HG03095 (cell line): ENCODE measurements at regions not wholly inside any gene's neighbourhood (a gene's known extent, or its start where the extent isn't known, plus 50 kb on each side); places are given as distances from the start of the nearest gene placed in this dataset.

Source experiments
- ATAC-seq: cut with Tn5 transposase; IDR thresholded peaks from one replicate; pipeline ENCODE4 v1.9.1; 2021; ENCODE audit warnings: moderate library complexity; ENCODE audit not compliant: unreplicated experiment

GRCh38 chrX:15918003-15918402 is 63.4 kb upstream of the AP1S2 start:
- no peak for ATAC-seq

- ATAC-seq = no peak
Observed at GRCh38 chrX:15916704-15917084, 62.1 kb upstream of the AP1S2 start.

- ATAC-seq = no peak
Observed at GRCh38 chrX:15915959-15916703, 61.5 kb upstream of the AP1S2 start.

GRCh38 chrX:15914486-15914885 is 59.9 kb upstream of the AP1S2 start:
- no peak for ATAC-seq

GRCh38 chrX:15913146-15913545 is 58.5 kb upstream of the AP1S2 start:
- no peak for ATAC-seq

GRCh38 chrX:15911734-15912550 is 57.3 kb upstream of the AP1S2 start:
- no peak for ATAC-seq

GRCh38 chrX:15909605-15910004 is 55.0 kb upstream of the AP1S2 start:
- ATAC-seq = no peak

GRCh38 chrX:15908603-15909290 is 54.1 kb upstream of the AP1S2 start:
- ATAC-seq = no peak

- ATAC-seq = no peak
Observed at GRCh38 chrX:15906041-15906943, 51.7 kb upstream of the AP1S2 start.
